HepG2 (cell line): ENCODE measurements at regions not wholly inside any gene's neighbourhood (a gene's known extent, or its start where the extent isn't known, plus 50 kb on each side); places are given as distances from the start of the nearest gene placed in this dataset.

ENCODE experiments used
- FOXA3 ChIP-seq: IDR thresholded peaks from 2 replicates; pipeline ENCODE4 v1.6.1; 2016; ENCODE audit warnings: missing genetic modification reagents, missing compliant biosample characterization
- GABPB1 ChIP-seq: IDR thresholded peaks from 2 replicates; pipeline ENCODE4 v1.6.1; 2016; ENCODE audit warnings: mild to moderate bottlenecking, missing genetic modification reagents, moderate library complexity, missing compliant biosample characterization
- NFIC ChIP-seq: IDR thresholded peaks from 2 replicates; pipeline ENCODE4 v1.6.1; 2012; ENCODE audit warnings: mild to moderate bottlenecking, low read length, inconsistent platforms
- POLR2AphosphoS5 ChIP-seq: IDR thresholded peaks from 2 replicates; pipeline ENCODE4 v1.6.1; 2012; ENCODE audit warnings: low read depth, low read length
- ZNF747 ChIP-seq: sonication (generic); formaldehyde crosslinking; IDR thresholded peaks from 2 replicates; pipeline ENCODE4 v1.8.1; 2023; ENCODE audit warnings: missing genetic modification reagents, mild to moderate bottlenecking, borderline replicate concordance
- TF ChIP-seq, protein P1 (sequence below): sonication (generic); formaldehyde crosslinking; conservative IDR thresholded peaks from 2 replicates; pipeline ENCODE4 v1.5.0; 2020; ENCODE audit warnings: missing genetic modification reagents
- TF ChIP-seq, protein P2 (sequence below): sonication (generic); formaldehyde crosslinking; IDR thresholded peaks from 2 replicates; pipeline ENCODE4 v1.4.0; 2020; ENCODE audit warnings: missing genetic modification reagents

DNA sequence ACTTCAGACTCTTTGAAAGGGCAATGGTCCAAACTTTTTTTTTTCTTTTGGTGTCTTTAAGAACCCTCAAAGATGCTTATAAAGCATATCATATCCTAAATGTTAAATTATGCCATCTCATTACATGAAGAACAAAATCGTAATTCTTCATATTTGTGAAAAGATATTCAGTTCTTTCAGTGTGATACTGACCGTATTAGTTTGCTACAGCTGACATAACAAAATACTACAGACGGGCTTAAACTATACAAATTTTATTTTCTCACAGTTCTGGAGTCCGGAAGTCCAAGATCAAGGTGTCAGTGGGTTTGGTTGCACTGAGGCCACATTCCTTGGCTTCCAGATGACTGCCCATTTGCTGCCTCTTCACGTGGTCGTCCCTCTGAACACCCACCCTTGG, 1377.2 kb upstream of the ZEB2 start:
- TF ChIP-seq POLR2AphosphoS5 (no peak), NFIC (no peak), ZNF747 (CRISPR knock-in tag) (no peak), FOXA3 (no peak), GABPB1 (CRISPR knock-in tag) (no peak)
- TF ChIP-seq, protein P1, sequence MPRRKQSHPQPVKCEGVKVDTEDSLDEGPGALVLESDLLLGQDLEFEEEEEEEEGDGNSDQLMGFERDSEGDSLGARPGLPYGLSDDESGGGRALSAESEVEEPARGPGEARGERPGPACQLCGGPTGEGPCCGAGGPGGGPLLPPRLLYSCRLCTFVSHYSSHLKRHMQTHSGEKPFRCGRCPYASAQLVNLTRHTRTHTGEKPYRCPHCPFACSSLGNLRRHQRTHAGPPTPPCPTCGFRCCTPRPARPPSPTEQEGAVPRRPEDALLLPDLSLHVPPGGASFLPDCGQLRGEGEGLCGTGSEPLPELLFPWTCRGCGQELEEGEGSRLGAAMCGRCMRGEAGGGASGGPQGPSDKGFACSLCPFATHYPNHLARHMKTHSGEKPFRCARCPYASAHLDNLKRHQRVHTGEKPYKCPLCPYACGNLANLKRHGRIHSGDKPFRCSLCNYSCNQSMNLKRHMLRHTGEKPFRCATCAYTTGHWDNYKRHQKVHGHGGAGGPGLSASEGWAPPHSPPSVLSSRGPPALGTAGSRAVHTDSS, result no peak
- TF ChIP-seq, protein P2, sequence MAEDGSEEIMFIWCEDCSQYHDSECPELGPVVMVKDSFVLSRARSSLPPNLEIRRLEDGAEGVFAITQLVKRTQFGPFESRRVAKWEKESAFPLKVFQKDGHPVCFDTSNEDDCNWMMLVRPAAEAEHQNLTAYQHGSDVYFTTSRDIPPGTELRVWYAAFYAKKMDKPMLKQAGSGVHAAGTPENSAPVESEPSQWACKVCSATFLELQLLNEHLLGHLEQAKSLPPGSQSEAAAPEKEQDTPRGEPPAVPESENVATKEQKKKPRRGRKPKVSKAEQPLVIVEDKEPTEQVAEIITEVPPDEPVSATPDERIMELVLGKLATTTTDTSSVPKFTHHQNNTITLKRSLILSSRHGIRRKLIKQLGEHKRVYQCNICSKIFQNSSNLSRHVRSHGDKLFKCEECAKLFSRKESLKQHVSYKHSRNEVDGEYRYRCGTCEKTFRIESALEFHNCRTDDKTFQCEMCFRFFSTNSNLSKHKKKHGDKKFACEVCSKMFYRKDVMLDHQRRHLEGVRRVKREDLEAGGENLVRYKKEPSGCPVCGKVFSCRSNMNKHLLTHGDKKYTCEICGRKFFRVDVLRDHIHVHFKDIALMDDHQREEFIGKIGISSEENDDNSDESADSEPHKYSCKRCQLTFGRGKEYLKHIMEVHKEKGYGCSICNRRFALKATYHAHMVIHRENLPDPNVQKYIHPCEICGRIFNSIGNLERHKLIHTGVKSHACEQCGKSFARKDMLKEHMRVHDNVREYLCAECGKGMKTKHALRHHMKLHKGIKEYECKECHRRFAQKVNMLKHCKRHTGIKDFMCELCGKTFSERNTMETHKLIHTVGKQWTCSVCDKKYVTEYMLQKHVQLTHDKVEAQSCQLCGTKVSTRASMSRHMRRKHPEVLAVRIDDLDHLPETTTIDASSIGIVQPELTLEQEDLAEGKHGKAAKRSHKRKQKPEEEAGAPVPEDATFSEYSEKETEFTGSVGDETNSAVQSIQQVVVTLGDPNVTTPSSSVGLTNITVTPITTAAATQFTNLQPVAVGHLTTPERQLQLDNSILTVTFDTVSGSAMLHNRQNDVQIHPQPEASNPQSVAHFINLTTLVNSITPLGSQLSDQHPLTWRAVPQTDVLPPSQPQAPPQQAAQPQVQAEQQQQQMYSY (CRISPR knock-in tag), result no peak
